K562 (cell line): ENCODE measurements at regions not wholly inside any gene's neighbourhood (a gene's known extent, or its start where the extent isn't known, plus 50 kb on each side); places are given as distances from the start of the nearest gene placed in this dataset.

Experiments used
- ARID2 ChIP-seq: fragments of 450-650 bp; IDR thresholded peaks from 2 replicates; pipeline ENCODE4 v1.6.1; 2017; ENCODE audit warnings: antibody characterized with exemption, mild to moderate bottlenecking
- DPF2 ChIP-seq: fragments of 450-650 bp; IDR thresholded peaks from 2 replicates; pipeline ENCODE4 v1.6.1; 2016
- ELF1 ChIP-seq: fragments of 200-800 bp; sonication (Bioruptor generic); IDR thresholded peaks from 2 replicates; pipeline ENCODE4 v1.6.1; 2016; ENCODE audit warnings: missing genetic modification characterization, missing compliant biosample characterization
- FOXK2 ChIP-seq, 2 experiments: fragments of 450-650 bp; IDR thresholded peaks in 1 of 2; conservative IDR thresholded peaks in 1 of 2; 2 replicates each; pipeline ENCODE4 v1.6.1; 2016; ENCODE audit warnings: low read depth in 2 of 2, mild to moderate bottlenecking in 1 of 2
- KDM1A ChIP-seq, 2 experiments: fragments of 450-650 bp; IDR thresholded peaks; 2 replicates each; pipeline ENCODE4 v1.6.1; 2016; ENCODE audit warnings: mild to moderate bottlenecking in 2 of 2
- NR1H2 ChIP-seq: sonication (generic); formaldehyde crosslinking; IDR thresholded peaks from 2 replicates; pipeline ENCODE4 v1.4.0; 2020; ENCODE audit warnings: mild to moderate bottlenecking, missing genetic modification reagents
- PCBP2 ChIP-seq: fragments of 200-400 bp; formaldehyde crosslinking; IDR thresholded peaks from 2 replicates; pipeline ENCODE4 v1.6.1; 2018; ENCODE audit warnings: low read length, low read depth, mild to moderate bottlenecking, moderate library complexity; ENCODE audit not compliant: poor library complexity, severe bottlenecking
- POLR2AphosphoS5 ChIP-seq: IDR thresholded peaks from 2 replicates; pipeline ENCODE4 v1.6.1; 2011; ENCODE audit warnings: mild to moderate bottlenecking, low read depth, low read length, moderate library complexity; ENCODE audit not compliant: control insufficient read depth, insufficient read depth
- SP1 ChIP-seq: sonication (generic); formaldehyde crosslinking; IDR thresholded peaks from 2 replicates; pipeline ENCODE4 v1.8.1; 2022; ENCODE audit warnings: mild to moderate bottlenecking, missing genetic modification reagents
- SRSF9 ChIP-seq: fragments of 200-400 bp; formaldehyde crosslinking; IDR thresholded peaks from 2 replicates; pipeline ENCODE4 v1.6.1; 2017; ENCODE audit warnings: low read depth, low read length, borderline replicate concordance
- TEAD4 ChIP-seq, 2 experiments: sonication (generic) in 1 of 2; formaldehyde crosslinking in 1 of 2; IDR thresholded peaks; 2 replicates each; pipeline versions ENCODE4 v1.6.1 to v1.8.0; 2012 to 2022; ENCODE audit warnings: borderline replicate concordance in 1 of 2, inconsistent platforms in 1 of 2, low read length in 1 of 2, mild to moderate bottlenecking in 1 of 2, missing genetic modification reagents in 1 of 2
- ZNF696 ChIP-seq: fragments of 250-450 bp; sonication (Bioruptor Pico); conservative IDR thresholded peaks from 2 replicates; pipeline ENCODE4 v1.4.0; 2020; ENCODE audit warnings: mild to moderate bottlenecking, moderate library complexity
- TF ChIP-seq, protein P1 (sequence below), 2 experiments: fragments of 450-650 bp in 1 of 2; sonication (generic) in 1 of 2; formaldehyde crosslinking; conservative IDR thresholded peaks; 2 replicates each; pipeline versions ENCODE4 v1.4.0 to v1.8.1; 2020 to 2022; ENCODE audit warnings: mild to moderate bottlenecking in 1 of 2, missing genetic modification reagents in 1 of 2
- TF ChIP-seq, protein P2 (sequence below): fragments of 250-450 bp; sonication (Bioruptor Pico); IDR thresholded peaks from 2 replicates; pipeline ENCODE4 v1.5.0; 2021; ENCODE audit warnings: mild to moderate bottlenecking, borderline replicate concordance

DNA sequence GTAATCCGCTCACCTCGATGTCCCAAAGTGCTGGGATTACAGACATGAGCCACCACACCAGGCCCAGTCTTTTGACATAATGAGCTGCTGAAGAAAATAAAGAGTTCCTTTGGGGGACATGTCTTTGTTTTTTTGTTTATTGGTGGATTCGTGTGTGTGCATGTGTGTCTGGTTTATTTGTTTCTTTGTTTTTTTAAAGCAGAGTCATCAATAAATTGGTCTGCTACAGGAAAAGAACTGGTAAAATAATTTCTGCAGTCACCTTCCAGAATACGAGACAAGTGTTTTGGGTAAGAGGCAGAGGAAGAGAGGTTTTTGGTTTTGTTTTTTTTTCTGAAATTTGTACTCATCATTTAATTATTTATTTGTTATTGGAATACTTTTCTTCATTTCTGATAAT, 51.5 kb upstream of the PPP3CA start:
- TF ChIP-seq ZNF696 (CRISPR knock-in tag) (no peak), PCBP2 (no peak), ELF1 (no peak), FOXK2 (conservative IDR thresholded peaks at IDR 0.05 in 1 of 2, IDR thresholded peaks at IDR 0.05 in 1 of 2; ENCODE audit: low read depth in 2 of 2) (no peak), SRSF9 (no peak), DPF2 (no peak), ARID2 (no peak), POLR2AphosphoS5 (no peak), SP1 (CRISPR knock-in tag) (no peak), NR1H2 (CRISPR knock-in tag) (no peak), TEAD4 (IDR thresholded peaks at IDR 0.05; ENCODE audit: low read length) (no peak), TEAD4 (CRISPR knock-in tag; IDR thresholded peaks at IDR 0.05; ENCODE audit: borderline replicate concordance) (no peak), KDM1A (IDR thresholded peaks at IDR 0.05) (no peak)
- TF ChIP-seq, protein P1, sequence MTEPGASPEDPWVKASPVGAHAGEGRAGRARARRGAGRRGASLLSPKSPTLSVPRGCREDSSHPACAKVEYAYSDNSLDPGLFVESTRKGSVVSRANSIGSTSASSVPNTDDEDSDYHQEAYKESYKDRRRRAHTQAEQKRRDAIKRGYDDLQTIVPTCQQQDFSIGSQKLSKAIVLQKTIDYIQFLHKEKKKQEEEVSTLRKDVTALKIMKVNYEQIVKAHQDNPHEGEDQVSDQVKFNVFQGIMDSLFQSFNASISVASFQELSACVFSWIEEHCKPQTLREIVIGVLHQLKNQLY (CRISPR knock-in tag; conservative IDR thresholded peaks at IDR 0.05) = no peak
- TF ChIP-seq, protein P2, sequence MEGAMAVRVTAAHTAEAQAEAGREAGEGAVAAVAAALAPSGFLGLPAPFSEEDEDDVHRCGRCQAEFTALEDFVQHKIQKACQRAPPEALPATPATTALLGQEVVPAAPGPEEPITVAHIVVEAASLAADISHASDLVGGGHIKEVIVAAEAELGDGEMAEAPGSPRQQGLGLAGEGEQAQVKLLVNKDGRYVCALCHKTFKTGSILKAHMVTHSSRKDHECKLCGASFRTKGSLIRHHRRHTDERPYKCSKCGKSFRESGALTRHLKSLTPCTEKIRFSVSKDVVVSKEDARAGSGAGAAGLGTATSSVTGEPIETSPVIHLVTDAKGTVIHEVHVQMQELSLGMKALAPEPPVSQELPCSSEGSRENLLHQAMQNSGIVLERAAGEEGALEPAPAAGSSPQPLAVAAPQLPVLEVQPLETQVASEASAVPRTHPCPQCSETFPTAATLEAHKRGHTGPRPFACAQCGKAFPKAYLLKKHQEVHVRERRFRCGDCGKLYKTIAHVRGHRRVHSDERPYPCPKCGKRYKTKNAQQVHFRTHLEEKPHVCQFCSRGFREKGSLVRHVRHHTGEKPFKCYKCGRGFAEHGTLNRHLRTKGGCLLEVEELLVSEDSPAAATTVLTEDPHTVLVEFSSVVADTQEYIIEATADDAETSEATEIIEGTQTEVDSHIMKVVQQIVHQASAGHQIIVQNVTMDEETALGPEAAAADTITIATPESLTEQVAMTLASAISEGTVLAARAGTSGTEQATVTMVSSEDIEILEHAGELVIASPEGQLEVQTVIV (CRISPR knock-in tag) = no peak
